ENCODE measurements at regions not wholly inside any gene's neighbourhood (a gene's known extent, or its start where the extent isn't known, plus 50 kb on each side); places are given as distances from the start of the nearest gene placed in this dataset.
"Not testable (repeated sequence)": the region's sequence is repeated elsewhere in the genome, so short reads cannot be mapped to it uniquely, and the experiment has no call there.

- DNase-seq, result no peak
Measured at GRCh38 chr6:132136981-132137380, 185.8 kb upstream of the CCN2 start.

- DNase-seq, result no peak
Measured at GRCh38 chr6:132135409-132135808, 184.2 kb upstream of the CCN2 start.

DNA sequence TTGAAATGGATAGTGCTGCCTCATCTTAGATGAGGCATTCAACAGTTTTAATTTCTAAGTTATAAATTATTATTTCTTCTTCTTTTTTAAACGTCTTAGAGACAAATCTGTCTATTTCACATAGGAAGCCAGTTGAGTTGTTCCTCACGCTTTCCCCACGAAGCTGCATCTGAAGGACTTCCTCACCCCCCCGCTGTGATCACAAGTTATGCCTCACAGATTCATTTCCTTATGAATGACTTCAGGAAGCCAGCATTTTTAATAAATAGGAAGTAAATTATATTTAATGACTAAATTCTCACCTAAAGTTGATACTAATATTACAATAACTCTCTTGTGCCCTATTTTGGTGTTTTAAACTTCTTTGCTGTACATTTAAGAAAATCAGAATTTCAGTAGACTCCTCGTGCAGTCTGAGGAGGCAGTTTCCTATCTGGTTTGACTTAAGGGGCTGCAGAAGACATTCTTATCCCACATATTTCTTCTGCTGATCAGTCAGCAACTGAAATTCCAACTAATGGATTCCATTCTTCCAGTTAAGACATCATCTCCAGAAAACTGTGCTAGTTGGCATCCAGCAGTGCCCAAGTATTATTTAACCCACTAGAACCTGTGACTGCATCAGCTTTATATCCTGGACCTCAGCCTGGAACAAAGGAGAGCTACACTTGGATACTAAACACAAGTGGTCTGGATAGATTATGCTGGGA is 182.7 kb upstream of the CCN2 start:
- no peak for DNase-seq

DNA sequence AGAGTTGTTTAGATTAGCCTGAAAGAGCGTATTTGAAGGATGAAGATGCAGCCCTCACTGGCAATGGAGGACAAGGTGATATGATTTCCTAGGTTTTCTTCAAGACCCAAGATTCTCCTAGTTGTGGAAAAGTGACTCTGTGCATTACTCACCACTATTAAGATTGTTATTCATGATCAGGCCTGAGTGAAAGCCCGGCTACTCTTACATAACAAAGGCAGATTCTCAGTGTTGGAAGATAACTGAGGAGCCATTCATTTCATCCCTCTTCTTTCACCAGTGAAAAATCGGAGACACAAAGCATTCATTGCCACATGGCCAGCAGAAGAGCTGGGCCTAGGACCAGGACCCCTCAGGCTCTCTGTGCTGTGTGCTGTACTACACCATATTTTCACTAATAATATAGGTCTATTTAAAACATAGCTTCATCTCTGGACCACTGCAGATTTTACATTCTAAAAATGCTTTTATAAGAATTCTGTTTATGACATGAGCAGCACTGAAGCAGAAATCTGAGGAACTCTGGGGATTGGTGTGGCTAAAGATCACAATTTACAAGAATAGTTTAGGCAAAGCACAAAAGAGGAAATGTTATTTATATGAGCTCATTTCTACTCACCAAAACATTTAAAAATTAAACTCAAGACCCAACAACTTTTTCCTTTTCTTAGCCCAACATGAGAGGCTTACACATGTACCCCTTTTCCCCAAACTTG is 181.9 kb upstream of the CCN2 start:
- no peak for DNase-seq

DNA sequence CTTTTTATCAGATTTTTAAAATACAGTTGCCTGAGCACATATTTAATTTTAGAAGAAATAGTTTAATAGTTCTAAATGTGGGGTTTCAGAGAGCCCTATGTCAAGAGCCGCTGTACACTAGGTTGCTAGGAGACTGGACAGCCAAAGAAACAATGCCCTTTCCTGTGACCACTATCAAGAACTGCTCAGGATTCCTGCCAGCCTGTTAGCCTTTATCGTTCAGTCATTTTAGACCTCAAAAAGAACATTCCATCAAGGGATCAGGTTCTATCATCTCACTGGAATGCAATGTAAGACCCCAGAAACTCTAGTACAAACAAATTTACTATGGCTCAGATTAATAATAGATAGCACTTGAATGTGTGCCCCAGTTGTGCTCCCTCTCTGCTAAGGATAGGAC is 181.2 kb upstream of the CCN2 start:
- DNase-seq, result no peak

- no peak for DNase-seq
Measured at GRCh38 chr6:132131758-132132157, 180.6 kb upstream of the CCN2 start.

GRCh38 chr6:132131351-132131750 is 180.2 kb upstream of the CCN2 start:
- DNase-seq, result no peak

DNA sequence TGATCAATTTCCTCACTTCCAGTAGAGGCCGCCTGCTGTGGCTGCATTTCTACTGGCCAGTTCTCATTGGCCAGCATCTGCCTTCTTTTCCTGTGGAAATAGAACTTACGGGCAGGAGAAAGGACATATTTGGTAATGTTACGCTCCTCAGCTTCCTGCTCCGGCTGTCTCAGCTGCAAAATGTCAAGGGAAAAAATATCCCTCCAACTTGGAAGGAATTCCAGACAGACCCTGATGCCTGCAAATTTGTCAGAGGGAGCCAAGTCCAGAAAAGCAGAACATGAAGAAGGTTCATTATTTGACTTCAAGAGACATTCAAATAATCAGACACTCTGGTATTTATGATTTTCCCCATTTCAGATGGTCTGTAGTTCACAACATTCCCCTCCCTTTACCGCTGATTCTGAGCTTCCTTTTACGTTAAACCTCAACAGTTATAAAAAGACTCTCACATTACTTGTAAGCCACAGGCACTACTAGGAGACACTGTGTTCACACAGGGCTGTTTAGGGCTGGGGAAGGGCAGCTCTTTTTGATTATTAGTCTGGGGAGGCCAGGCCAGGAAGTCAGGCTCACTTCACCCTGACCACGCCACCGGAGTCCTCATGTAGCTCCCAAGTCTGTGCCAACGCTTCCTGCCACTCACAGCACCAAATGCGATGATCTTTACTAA is 179.6 kb upstream of the CCN2 start:
- no peak for DNase-seq

DNA sequence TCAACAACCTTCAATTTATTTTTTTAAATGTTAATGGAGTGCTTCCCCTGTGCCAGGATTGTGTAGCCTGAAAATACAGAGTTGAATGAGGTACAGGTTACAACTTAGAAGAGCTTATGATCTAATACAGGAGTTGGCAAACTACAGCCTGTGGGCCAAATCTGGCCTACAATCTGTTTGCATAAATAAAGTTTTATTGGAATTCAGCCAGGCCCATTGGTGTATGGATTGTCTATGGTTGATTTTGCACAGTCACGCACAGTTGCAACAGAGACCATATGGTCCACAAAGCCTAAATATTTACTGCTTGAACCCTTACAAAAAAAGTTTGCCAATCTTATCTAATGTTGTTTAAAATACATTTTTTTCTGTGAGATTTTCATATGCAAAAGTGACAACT is 177.3 kb upstream of the CCN2 start:
- DNase-seq, result no peak

DNA sequence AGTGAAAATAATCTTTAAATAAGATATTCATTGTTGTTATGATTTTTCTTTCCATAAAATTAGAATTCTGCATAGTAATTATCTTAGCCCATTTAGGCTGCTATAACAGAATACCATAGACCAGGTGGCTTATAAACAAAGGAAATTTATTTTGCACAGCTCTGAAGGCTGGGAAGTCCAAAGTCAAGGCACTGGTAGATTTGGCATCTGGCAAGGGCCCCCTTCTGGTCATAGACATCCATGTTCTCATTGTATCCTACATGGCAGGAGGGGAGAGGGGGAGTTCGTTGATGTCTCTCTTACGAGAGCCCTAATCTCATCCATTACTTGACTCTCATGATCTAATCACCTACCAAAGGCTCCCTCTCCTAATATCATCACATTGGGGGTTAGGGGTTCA is 175.0 kb upstream of the CCN2 start:
- no peak for DNase-seq

- no peak for DNase-seq
Measured at GRCh38 chr6:132122871-132123270, 171.7 kb upstream of the CCN2 start.

GRCh38 chr6:132122176-132122575 is 171.0 kb upstream of the CCN2 start:
- DNase-seq, result no peak

DNA sequence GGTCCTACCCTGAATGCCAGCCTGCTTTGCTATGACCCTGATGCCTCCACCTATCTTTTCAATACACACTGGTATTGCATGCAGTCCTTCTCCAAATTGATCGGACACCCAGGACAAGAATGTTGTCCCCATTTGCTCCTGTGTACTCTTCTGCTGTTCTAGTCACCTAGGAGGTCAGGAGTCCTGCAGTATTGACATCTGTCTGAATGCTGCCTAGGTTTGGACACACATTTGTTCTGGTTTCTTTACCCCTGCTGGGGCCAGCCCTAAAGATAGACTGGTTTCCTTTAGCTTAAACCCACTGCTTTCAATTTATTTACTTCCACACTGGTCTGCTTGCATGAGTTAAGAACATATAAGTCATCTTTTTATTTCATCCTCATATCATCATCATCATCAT is 167.0 kb upstream of the CCN2 start:
- no peak for DNase-seq

GRCh38 chr6:132115714-132116366 is 164.7 kb upstream of the CCN2 start:
- DNase-seq, result no peak

GRCh38 chr6:132114201-132114825 is 163.1 kb upstream of the CCN2 start:
- DNase-seq, result no peak

- DNase-seq, result not testable (repeated sequence)
Measured at GRCh38 chr6:132109752-132110151, 158.6 kb upstream of the CCN2 start.

GRCh38 chr6:132107896-132108295 is 156.7 kb upstream of the CCN2 start:
- no peak for DNase-seq

DNA sequence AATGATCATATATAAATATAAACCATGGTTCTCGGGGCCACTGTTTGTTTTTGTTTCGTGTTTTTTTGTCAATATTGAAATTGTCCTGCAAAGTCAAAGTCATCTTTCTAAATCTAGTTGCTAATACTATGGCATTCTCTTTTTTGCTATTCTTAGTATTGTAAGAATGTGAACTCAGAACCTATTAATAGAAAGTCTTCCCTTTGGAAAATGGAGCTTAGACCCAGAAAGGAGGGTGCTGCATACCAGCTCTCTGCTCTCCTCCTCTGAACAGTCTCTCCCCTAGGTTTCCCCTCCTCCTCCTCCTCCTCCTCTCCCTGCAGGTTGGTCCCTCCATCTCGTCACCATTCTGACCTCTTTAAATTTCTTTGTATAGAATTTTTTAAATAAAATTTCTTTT is 150.4 kb upstream of the CCN2 start:
- no peak for DNase-seq

DNA sequence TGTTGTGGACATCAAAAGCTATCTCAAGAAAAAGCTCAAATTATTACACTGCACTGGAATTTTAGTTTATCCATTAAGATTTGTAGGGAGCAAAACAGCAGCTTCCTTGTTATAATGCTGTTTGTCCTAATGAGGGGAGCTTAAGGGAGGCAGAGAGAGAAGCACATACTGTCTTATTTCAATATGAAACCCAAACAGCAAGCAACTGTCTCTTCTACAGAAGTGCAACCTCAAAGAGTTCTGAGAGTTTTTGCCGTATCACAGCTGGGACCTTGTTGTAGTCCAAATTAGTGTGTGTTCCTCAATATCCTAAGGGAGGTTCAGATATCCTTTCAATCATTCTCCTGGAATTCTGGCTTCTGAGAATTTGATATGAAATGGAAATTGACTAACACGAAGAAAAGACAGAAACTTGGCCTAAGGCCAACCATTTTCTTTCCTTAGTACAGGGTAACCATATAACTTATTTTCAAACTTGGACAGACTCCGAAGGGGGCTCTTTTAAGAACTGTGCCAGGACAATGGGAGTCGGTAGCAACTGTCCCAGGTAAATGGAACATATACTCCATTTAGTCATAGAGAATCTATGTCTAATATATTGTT is 149.3 kb upstream of the CCN2 start:
- DNase-seq, result no peak

DNA sequence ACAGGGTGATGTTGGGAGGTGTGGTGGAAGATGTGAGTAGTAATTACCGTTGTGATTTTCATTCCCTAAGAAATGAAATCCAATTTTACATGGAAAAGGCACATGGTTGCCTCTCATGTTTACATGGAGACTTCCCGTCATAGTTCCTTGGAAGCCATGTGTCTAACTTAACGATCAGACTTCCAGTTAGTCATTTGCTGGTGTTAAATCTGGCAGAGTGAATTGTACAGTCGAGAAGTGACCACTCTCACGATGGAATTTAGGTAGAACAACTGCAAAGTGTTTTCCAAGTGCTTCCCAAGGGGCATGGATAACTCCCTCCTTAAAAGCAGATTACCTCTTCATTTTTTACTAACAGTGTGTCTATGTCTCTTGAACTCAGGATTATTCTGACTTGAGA is 145.8 kb upstream of the CCN2 start:
- DNase-seq, result no peak

- no peak for DNase-seq
Measured at GRCh38 chr6:132096245-132096644, 145.1 kb upstream of the CCN2 start.

DNA sequence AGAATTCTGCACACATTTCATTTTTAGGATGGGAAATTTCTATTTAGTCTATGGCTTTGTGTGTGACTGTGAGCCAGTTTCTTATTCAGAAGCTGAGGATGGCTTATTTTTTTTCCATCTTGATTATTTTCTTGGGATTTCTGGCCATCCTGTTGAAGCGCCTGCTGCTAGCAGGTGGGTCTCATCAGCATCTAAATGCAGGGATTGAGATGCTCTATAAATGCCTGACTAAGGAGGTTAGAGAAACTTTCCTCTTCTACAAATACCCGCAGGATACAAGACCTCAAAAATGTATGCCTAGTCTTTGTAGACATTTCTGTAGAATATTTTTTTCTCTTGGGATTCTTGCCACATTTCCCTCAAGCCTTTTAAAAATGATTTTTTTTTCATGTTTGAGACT is 138.0 kb upstream of the CCN2 start:
- DNase-seq, result no peak

DNA sequence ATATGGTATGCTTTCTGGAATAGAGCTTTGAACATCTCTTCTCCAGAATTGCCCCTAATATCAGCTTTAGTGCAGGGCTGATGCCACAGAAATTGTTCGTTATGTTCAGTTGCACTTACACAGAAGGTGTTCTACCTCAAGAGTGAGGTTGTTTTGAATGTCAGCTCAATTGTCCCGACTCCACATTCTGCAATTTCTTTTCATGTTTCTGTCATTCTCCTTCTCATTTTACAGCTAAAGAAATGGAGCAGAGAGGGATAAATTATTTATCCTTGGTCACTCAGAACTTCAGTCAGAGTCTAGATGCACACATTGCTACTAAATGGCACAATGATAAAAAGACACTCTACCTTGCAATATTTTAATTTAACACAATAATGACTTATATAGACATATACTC is 137.0 kb upstream of the CCN2 start:
- no peak for DNase-seq
